Osteocyte (in vitro differentiated cells): ENCODE measurements at regions not wholly inside any gene's neighbourhood (a gene's known extent, or its start where the extent isn't known, plus 50 kb on each side); places are given as distances from the start of the nearest gene placed in this dataset.

Experiments used
- DNase-seq: peaks from one replicate; pipeline ENCODE4 v3.0.0; 2021; ENCODE audit warnings: mixed read lengths; ENCODE audit not compliant: unreplicated experiment; ENCODE audit errors: extremely low spot score
- H3K27ac Mint-ChIP-seq: one replicate; pipeline ENCODE4 v1.8.0; 2021; ENCODE audit warnings: mild to moderate bottlenecking, mixed read lengths; ENCODE audit not compliant: unreplicated experiment
- H3K27me3 Mint-ChIP-seq: one replicate; pipeline ENCODE4 v1.8.0; 2021; ENCODE audit warnings: mixed read lengths; ENCODE audit not compliant: unreplicated experiment
- H3K36me3 Mint-ChIP-seq: one replicate; pipeline ENCODE4 v1.8.0; 2021; ENCODE audit warnings: mixed read lengths; ENCODE audit not compliant: unreplicated experiment
- H3K4me1 Mint-ChIP-seq: one replicate; pipeline ENCODE4 v1.8.0; 2021; ENCODE audit warnings: mixed read lengths; ENCODE audit not compliant: unreplicated experiment
- H3K4me3 Mint-ChIP-seq: one replicate; pipeline ENCODE4 v1.8.0; 2021; ENCODE audit warnings: mild to moderate bottlenecking, moderate library complexity, mixed read lengths; ENCODE audit not compliant: unreplicated experiment
- H3K9me3 Mint-ChIP-seq: one replicate; pipeline ENCODE4 v1.8.0; 2021; ENCODE audit warnings: mixed read lengths; ENCODE audit not compliant: unreplicated experiment
- CTCF ChIP-seq: fragments of 200-600 bp; sonication (generic); IDR thresholded peaks from 2 replicates; pipeline ENCODE4 v1.5.0; 2021; ENCODE audit warnings: antibody characterized with exemption, mild to moderate bottlenecking, moderate library complexity

GRCh38 chr17:54046570-54046969, 223.8 kb downstream of the KIF2B start:
- Mint-ChIP-seq H3K4me3 (no peak overlapping the region), H3K36me3 (no peaks in the 10 kb centered on the region), H3K27me3 (no peaks in the 10 kb centered on the region), H3K9me3 (peaks cover 26% of the 10 kb centered on the region), H3K4me1 (no peaks in the 10 kb centered on the region), H3K27ac (no peak overlapping the region)
- no peak for DNase-seq
- TF ChIP-seq CTCF: no peak

- Mint-ChIP-seq H3K27me3 (no peaks in the 10 kb centered on the region), H3K4me1 (no peaks in the 10 kb centered on the region), H3K36me3 (no peaks in the 10 kb centered on the region), H3K4me3 (no peak overlapping the region), H3K9me3 (peaks cover 41% of the 10 kb centered on the region), H3K27ac (no peak overlapping the region)
- DNase-seq: no peak
- TF ChIP-seq CTCF: no peak
Measured at GRCh38 chr17:54063639-54064038, 240.9 kb downstream of the KIF2B start.

GRCh38 chr17:54085020-54085419, 262.3 kb downstream of the KIF2B start:
- DNase-seq: no peak
- Mint-ChIP-seq H3K27me3 (no peaks in the 10 kb centered on the region), H3K27ac (no peak overlapping the region), H3K4me3 (no peak overlapping the region), H3K36me3 (no peaks in the 10 kb centered on the region), H3K4me1 (no peaks in the 10 kb centered on the region), H3K9me3 (peaks cover 65% of the 10 kb centered on the region)
- TF ChIP-seq CTCF: no peak

- Mint-ChIP-seq H3K27me3 (no peaks in the 10 kb centered on the region), H3K4me1 (no peaks in the 10 kb centered on the region), H3K36me3 (no peaks in the 10 kb centered on the region), H3K27ac (no peak overlapping the region), H3K4me3 (no peak overlapping the region), H3K9me3 (peaks cover 71% of the 10 kb centered on the region)
- TF ChIP-seq CTCF: no peak
- no peak for DNase-seq
Measured at GRCh38 chr17:54085934-54086333, 263.2 kb downstream of the KIF2B start.

DNA sequence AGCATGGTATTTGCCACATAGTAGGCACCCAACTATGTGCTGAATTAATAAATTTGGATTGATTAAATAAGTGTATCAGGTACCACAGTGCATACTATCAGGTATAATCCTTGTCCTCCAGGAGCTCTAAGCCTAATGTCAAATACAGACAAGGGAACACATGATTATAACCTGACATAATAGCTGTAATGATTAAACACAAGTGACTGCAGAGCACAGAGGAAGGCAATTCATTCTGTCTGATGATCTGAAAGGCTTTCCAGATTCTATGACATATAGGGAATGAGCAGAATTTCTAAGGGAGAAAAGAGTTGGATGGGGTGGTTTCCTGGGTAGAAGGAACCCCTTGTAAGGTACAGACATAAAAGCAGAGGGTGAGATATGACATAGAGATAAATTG, 273.5 kb downstream of the KIF2B start:
- no peak for DNase-seq
- Mint-ChIP-seq H3K9me3 (peaks cover 42% of the 10 kb centered on the region), H3K36me3 (no peaks in the 10 kb centered on the region), H3K27ac (no peak overlapping the region), H3K4me1 (no peaks in the 10 kb centered on the region), H3K4me3 (no peak overlapping the region), H3K27me3 (no peaks in the 10 kb centered on the region)
- TF ChIP-seq CTCF: no peak
